GM19239 (cell line): ENCODE measurements at regions not wholly inside any gene's neighbourhood (a gene's known extent, or its start where the extent isn't known, plus 50 kb on each side); places are given as distances from the start of the nearest gene placed in this dataset.

Experiments used
- DNase-seq: peaks from one replicate; pipeline ENCODE4 v3.0.0; 2011; ENCODE audit warnings: low spot score; ENCODE audit not compliant: insufficient read length
- FAIRE-seq: peaks from 2 replicates; lab custom pipeline; 2011; peaks lifted over from hg19 to GRCh38; lab: Jason Lieb, UNC

GRCh38 chr5:56565644-56566043 lies 249.7 kb upstream of the MAP3K1 start:
- DNase-seq (no peak), FAIRE-seq (peak; percentile 90)

- DNase-seq (no peak), FAIRE-seq (no peak)
Measured at GRCh38 chr5:56565283-56565615, 250.1 kb upstream of the MAP3K1 start.

GRCh38 chr5:56564541-56565282 lies 250.6 kb upstream of the MAP3K1 start:
- FAIRE-seq (no peak), DNase-seq (no peak)

GRCh38 chr5:56561455-56561854 lies 253.9 kb upstream of the MAP3K1 start:
- DNase-seq: no peak
- FAIRE-seq: no peak

- no peak for DNase-seq
- no peak for FAIRE-seq
Measured at GRCh38 chr5:56558131-56558745, 257.1 kb upstream of the MAP3K1 start.

GRCh38 chr5:56557198-56557597 lies 258.2 kb upstream of the MAP3K1 start:
- FAIRE-seq (no peak), DNase-seq (no peak)

GRCh38 chr5:56552612-56553268 lies 262.6 kb upstream of the MAP3K1 start:
- FAIRE-seq (no peak), DNase-seq (no peak)

- DNase-seq (no peak), FAIRE-seq (no peak)
Measured at GRCh38 chr5:56550227-56550626, 265.1 kb upstream of the MAP3K1 start.

GRCh38 chr5:56549096-56549886 lies 266.1 kb upstream of the MAP3K1 start:
- no peak for FAIRE-seq

GRCh38 chr5:56545016-56545415 lies 270.3 kb upstream of the MAP3K1 start:
- FAIRE-seq: no peak
- DNase-seq: no peak

More at GRCh38 chr5:56549096-56549886, 266.1 kb upstream of the MAP3K1 start:
- no peak for DNase-seq

GRCh38 chr5:56543441-56544388 lies 271.6 kb upstream of the MAP3K1 start:
- DNase-seq (no peak), FAIRE-seq (no peak)

- DNase-seq (no peak), FAIRE-seq (no peak)
Measured at GRCh38 chr5:56540266-56540665, 275.1 kb upstream of the MAP3K1 start.

- DNase-seq: no peak
- FAIRE-seq: no peak
Measured at GRCh38 chr5:56538580-56538979, 276.8 kb upstream of the MAP3K1 start.

GRCh38 chr5:56535347-56535746 lies 280.0 kb upstream of the MAP3K1 start:
- DNase-seq (no peak), FAIRE-seq (no peak)

GRCh38 chr5:56534102-56534829 lies 281.1 kb upstream of the MAP3K1 start:
- no peak for FAIRE-seq
- no peak for DNase-seq

- no peak for DNase-seq
- FAIRE-seq: no peak
Measured at GRCh38 chr5:56532466-56532865, 282.9 kb upstream of the MAP3K1 start.

GRCh38 chr5:56530626-56531138 lies 284.7 kb upstream of the MAP3K1 start:
- DNase-seq (no peak), FAIRE-seq (no peak)

- DNase-seq (no peak), FAIRE-seq (no peak)
Measured at GRCh38 chr5:56529666-56530430, 285.5 kb upstream of the MAP3K1 start.
